GM19467 (cell line): ENCODE measurements at regions not wholly inside any gene's neighbourhood (a gene's known extent, or its start where the extent isn't known, plus 50 kb on each side); places are given as distances from the start of the nearest gene placed in this dataset.
"Not testable (repeated sequence)": the region's sequence is repeated elsewhere in the genome, so short reads cannot be mapped to it uniquely, and the experiment has no call there.

Source experiments
- ATAC-seq: cut with Tn5 transposase; IDR thresholded peaks from one replicate; pipeline ENCODE4 v1.9.1; 2021; ENCODE audit warnings: mild to moderate bottlenecking, moderate library complexity; ENCODE audit not compliant: unreplicated experiment

GRCh38 chr21:25489673-25490072 lies 117.6 kb downstream of the MRPL39 start:
- no peak for ATAC-seq

- ATAC-seq, result peak; percentile 56
Observed at GRCh38 chr21:25487046-25487594, 120.2 kb downstream of the MRPL39 start.

- no peak for ATAC-seq
Observed at GRCh38 chr21:25485914-25486313, 121.4 kb downstream of the MRPL39 start.

- no peak for ATAC-seq
Observed at GRCh38 chr21:25467896-25468295, 139.4 kb downstream of the MRPL39 start.

- not testable (repeated sequence) for ATAC-seq
Observed at GRCh38 chr21:25467071-25467470, 140.2 kb downstream of the MRPL39 start.

GRCh38 chr21:25466470-25466869 lies 140.8 kb downstream of the MRPL39 start:
- ATAC-seq, result no peak

- ATAC-seq, result no peak
Observed at GRCh38 chr21:25465263-25465662, 142.0 kb downstream of the MRPL39 start.

GRCh38 chr21:25464275-25464674 lies 143.0 kb downstream of the MRPL39 start:
- ATAC-seq, result no peak

GRCh38 chr21:25462517-25462971 lies 144.7 kb downstream of the MRPL39 start:
- peak; percentile 56 for ATAC-seq

- ATAC-seq, result no peak
Observed at GRCh38 chr21:25461725-25462124, 145.6 kb downstream of the MRPL39 start.

GRCh38 chr21:25459993-25460392 lies 147.3 kb downstream of the MRPL39 start:
- ATAC-seq, result no peak

GRCh38 chr21:25459365-25459764 lies 147.9 kb downstream of the MRPL39 start:
- ATAC-seq, result no peak

- no peak for ATAC-seq
Observed at GRCh38 chr21:25458484-25458883, 148.8 kb downstream of the MRPL39 start.

- ATAC-seq, result no peak
Observed at GRCh38 chr21:25457946-25458345, 149.3 kb downstream of the MRPL39 start.

GRCh38 chr21:25457411-25457810 lies 149.9 kb downstream of the MRPL39 start:
- ATAC-seq, result peak; percentile 62

- peak; percentile 43 for ATAC-seq
Observed at GRCh38 chr21:25456672-25457071, 150.6 kb downstream of the MRPL39 start.

GRCh38 chr21:25453524-25453923 lies 153.8 kb downstream of the MRPL39 start:
- no peak for ATAC-seq

GRCh38 chr21:25449950-25450349 lies 157.3 kb downstream of the MRPL39 start:
- ATAC-seq, result no peak

- ATAC-seq, result no peak
Observed at GRCh38 chr21:25441835-25442234, 165.4 kb downstream of the MRPL39 start.

- not testable (repeated sequence) for ATAC-seq
Observed at GRCh38 chr21:25437465-25437864, 169.8 kb downstream of the MRPL39 start.

- ATAC-seq, result peak; percentile 33
Observed at GRCh38 chr21:25428537-25428936, 178.7 kb downstream of the MRPL39 start.

GRCh38 chr21:25427828-25428227 lies 179.5 kb downstream of the MRPL39 start:
- ATAC-seq, result no peak

GRCh38 chr21:25426580-25426979 lies 180.7 kb downstream of the MRPL39 start:
- ATAC-seq, result no peak
